Upper lobe of left lung (tissue), 6 donors: ENCODE measurements at regions not wholly inside any gene's neighbourhood (a gene's known extent, or its start where the extent isn't known, plus 50 kb on each side); places are given as distances from the start of the nearest gene placed in this dataset.
"Not testable (repeated sequence)": the region's sequence is repeated elsewhere in the genome, so short reads cannot be mapped to it uniquely, and the experiment has no call there.

ENCODE experiments used
- ATAC-seq, 2 donors: fragments of 200-7000 bp; cut with Tn5 transposase; one replicate each; pipeline ENCODE4 v1.9.1; 2022; ENCODE audit warnings: mild to moderate bottlenecking in 2 of 2, moderate library complexity in 2 of 2; ENCODE audit not compliant: low FRiP score in 2 of 2
- DNase-seq, 2 donors: peaks; one replicate each; pipeline ENCODE4 v3.0.0-alpha.2; 2019 to 2020
- H3K27ac ChIP-seq, 4 donors: fragments of 200-600 bp; sonication (generic); one replicate each; pipeline ENCODE4 v1.5.1; 2016 to 2019
- H3K27me3 ChIP-seq, 4 donors: fragments of 200-600 bp; sonication (generic); one replicate each; pipeline ENCODE4 v1.5.1; 2017 to 2019
- H3K36me3 ChIP-seq, 4 donors: fragments of 200-600 bp; sonication (generic); one replicate each; pipeline ENCODE4 v1.5.1; 2016 to 2019
- H3K4me1 ChIP-seq, 4 donors: fragments of 200-600 bp; sonication (generic); one replicate each; pipeline ENCODE4 v1.5.1; 2018 to 2019
- H3K4me3 ChIP-seq, 4 donors: fragments of 200-600 bp; sonication (generic); one replicate each; pipeline ENCODE4 v1.5.1; 2017 to 2019; ENCODE audit warnings: mild to moderate bottlenecking in 2 of 4, moderate library complexity in 1 of 4
- H3K9me3 ChIP-seq, 4 donors: fragments of 200-600 bp; sonication (generic); one replicate each; pipeline ENCODE4 v1.5.1; 2018 to 2019
- CTCF ChIP-seq, 6 experiments: fragments of 450-650 bp in 4 of 6; fragments of 200-600 bp in 2 of 6; sonication (generic) in 2 of 6; IDR thresholded peaks; one replicate each; pipeline ENCODE4 v1.5.1; 2016 to 2019; ENCODE audit warnings: antibody characterized with exemption in 6 of 6
- POLR2A ChIP-seq, 4 donors: fragments of 450-650 bp; IDR thresholded peaks; one replicate each; pipeline ENCODE4 v1.5.1; 2016 to 2017; ENCODE audit warnings: antibody characterized with exemption in 4 of 4, mild to moderate bottlenecking in 2 of 4
- WGBS, 2 donors: methylation state at CpG; one replicate each; pipeline ENCODE4 v1.1.5; 2017 to 2018; 5-methylcytosine and 5-hydroxymethylcytosine counted together
- small RNA-seq, 4 donors: library from RNA; depleted of rRNA; stranded (forward); fragments of <200 nt; gene quantifications; one replicate each; pipeline ENCODE3, GENCODE V24; 2016
- donor health status: DM: no; HTN: no; CAD: no; lungs with moderate emphysema.
- donor health status: DM: no; HTN: yes; CAD: no; lungs with severe emphysema.

- not testable (repeated sequence) for H3K27ac ChIP-seq, H3K27me3 ChIP-seq, DNase-seq, ATAC-seq, H3K4me3 ChIP-seq, H3K4me1 ChIP-seq, H3K36me3 ChIP-seq, H3K9me3 ChIP-seq
- 67% methylated on average over 5 of the region's 5 CpGs; no CpG with 5 or more reads in 1 of the 2 donors for WGBS, 2 donors
Measured at GRCh38 chr9:41650086-41650485, 461.0 kb upstream of the ZNG1F start.

GRCh38 chr9:41648564-41648963 lies 459.4 kb upstream of the ZNG1F start:
- not testable (repeated sequence) for H3K9me3 ChIP-seq, H3K4me1 ChIP-seq, DNase-seq, H3K27ac ChIP-seq, ATAC-seq, H3K27me3 ChIP-seq, H3K36me3 ChIP-seq
- WGBS, 2 donors: no CpG with 5 or more reads among the region's 19 CpGs
- H3K4me3 ChIP-seq: peak overlapping the region in 2 of 4 donors; percentile 20 to 29

- not testable (repeated sequence) for H3K4me1 ChIP-seq, H3K27me3 ChIP-seq, H3K36me3 ChIP-seq, H3K27ac ChIP-seq, H3K9me3 ChIP-seq, H3K4me3 ChIP-seq, ATAC-seq
- WGBS, 2 donors: 98% methylated on average over 8 of the region's 26 CpGs; no CpG with 5 or more reads in 1 of the 2 donors
- peak in 1 of 2 donors; percentile 78 for DNase-seq
Measured at GRCh38 chr9:41646246-41646645, 457.1 kb upstream of the ZNG1F start.

GRCh38 chr9:41643571-41644279 lies 454.6 kb upstream of the ZNG1F start:
- peak in 1 of 2 donors; percentile 99 for ATAC-seq
- Histone ChIP-seq H3K27ac (peak overlapping the region in 3 of 4 donors; percentile 43 to 64 (median 60)), H3K4me3 (peak overlapping the region in 3 of 4 donors; percentile 31 to 51 (median 48))
- DNase-seq: peak; percentile 55 to 95
- not testable (repeated sequence) for H3K4me1 ChIP-seq, H3K36me3 ChIP-seq, H3K27me3 ChIP-seq, H3K9me3 ChIP-seq
- WGBS, 2 donors: 28 to 29% methylated on average over 16 to 21 of the region's 55 CpGs
- peak in 1 of 6 experiments; percentile 11 for TF ChIP-seq CTCF (IDR thresholded peaks at IDR 0.05)
- peak in 1 of 4 donors; percentile 16 for TF ChIP-seq POLR2A (IDR thresholded peaks at IDR 0.05)

- 61 to 66% methylated on average over 3 of the region's 3 CpGs for WGBS, 2 donors
- H3K27ac ChIP-seq, ATAC-seq, H3K36me3 ChIP-seq, DNase-seq, H3K27me3 ChIP-seq, H3K4me1 ChIP-seq, H3K9me3 ChIP-seq, H3K4me3 ChIP-seq: not testable (repeated sequence)
Measured at GRCh38 chr9:41633726-41634125, 444.6 kb upstream of the ZNG1F start.

- H3K4me1 ChIP-seq, H3K27me3 ChIP-seq, ATAC-seq, H3K9me3 ChIP-seq, H3K36me3 ChIP-seq, DNase-seq, H3K4me3 ChIP-seq, H3K27ac ChIP-seq: not testable (repeated sequence)
- WGBS, 2 donors: 85 to 87% methylated on average over 9 to 10 of the region's 10 CpGs
Measured at GRCh38 chr9:41623666-41624065, 434.5 kb upstream of the ZNG1F start.

- H3K36me3 ChIP-seq, ATAC-seq, DNase-seq, H3K27me3 ChIP-seq, H3K9me3 ChIP-seq, H3K27ac ChIP-seq, H3K4me3 ChIP-seq, H3K4me1 ChIP-seq: not testable (repeated sequence)
- WGBS, 2 donors: 93% methylated on average over 2 of the region's 2 CpGs; no CpG with 5 or more reads in 1 of the 2 donors
Measured at GRCh38 chr9:41619254-41619653, 430.1 kb upstream of the ZNG1F start.

GRCh38 chr9:41606961-41607547 lies 417.9 kb upstream of the ZNG1F start:
- H3K9me3 ChIP-seq, H3K36me3 ChIP-seq, H3K27me3 ChIP-seq, DNase-seq, H3K4me1 ChIP-seq, H3K4me3 ChIP-seq, H3K27ac ChIP-seq, ATAC-seq: not testable (repeated sequence)
- WGBS, 2 donors: no CpG with 5 or more reads among the region's 4 CpGs

- not testable (repeated sequence) for DNase-seq, H3K27me3 ChIP-seq, H3K36me3 ChIP-seq, H3K9me3 ChIP-seq, H3K4me3 ChIP-seq, H3K27ac ChIP-seq, ATAC-seq, H3K4me1 ChIP-seq
- WGBS, 2 donors: 17 to 50% methylated on average over 1 of the region's 1 CpG
Measured at GRCh38 chr9:41565572-41565971, 376.5 kb upstream of the ZNG1F start.

Small RNA genes in the stretch of these regions (small RNA-seq; reads per million reads assigned to genes)
- 0 reads per million in 4 donors for gene AL591926.1
- gene AL591926.4: 0 reads per million in 4 donors
- 0 reads per million in 4 donors for gene AL591926.5
- 0 reads per million in 4 donors for gene AL591926.6
- 0 reads per million in 4 donors for gene AL591926.8
- gene AL591926.9: 0 reads per million in 4 donors
- 0 reads per million in 4 donors for gene RF00019
- gene RF00156: 0 reads per million in 4 donors
- gene RN7SL565P: 0 reads per million in 4 donors
